ENCODE measurements at regions not wholly inside any gene's neighbourhood (a gene's known extent, or its start where the extent isn't known, plus 50 kb on each side); places are given as distances from the start of the nearest gene placed in this dataset.
"Not testable (repeated sequence)": the region's sequence is repeated elsewhere in the genome, so short reads cannot be mapped to it uniquely, and the experiment has no call there.

GRCh38 chr1:119191325-119191724 lies 50.9 kb upstream of the WARS2 start:
- WGBS, 2 experiments (ENCODE audit: insufficient coverage in 2 of 2) = 100% methylated on average over 2 of the region's 3 CpGs
- Histone ChIP-seq H3K4me3 (ENCODE audit: extremely low read depth, insufficient read depth, low read length, poor library complexity, severe bottlenecking) (no peak overlapping the region), H3K9me3 (ENCODE audit: control insufficient read depth, low read length) (no peaks in the 10 kb centered on the region), H3K27ac (ENCODE audit: low read depth, low read length, severe bottlenecking) (no peak overlapping the region), H3K36me3 (ENCODE audit: control insufficient read depth, insufficient read depth, low read length) (no peaks in the 10 kb centered on the region), H3K4me1 (ENCODE audit: control insufficient read depth, insufficient read depth, low read length, poor library complexity, severe bottlenecking) (no peaks in the 10 kb centered on the region)

DNA sequence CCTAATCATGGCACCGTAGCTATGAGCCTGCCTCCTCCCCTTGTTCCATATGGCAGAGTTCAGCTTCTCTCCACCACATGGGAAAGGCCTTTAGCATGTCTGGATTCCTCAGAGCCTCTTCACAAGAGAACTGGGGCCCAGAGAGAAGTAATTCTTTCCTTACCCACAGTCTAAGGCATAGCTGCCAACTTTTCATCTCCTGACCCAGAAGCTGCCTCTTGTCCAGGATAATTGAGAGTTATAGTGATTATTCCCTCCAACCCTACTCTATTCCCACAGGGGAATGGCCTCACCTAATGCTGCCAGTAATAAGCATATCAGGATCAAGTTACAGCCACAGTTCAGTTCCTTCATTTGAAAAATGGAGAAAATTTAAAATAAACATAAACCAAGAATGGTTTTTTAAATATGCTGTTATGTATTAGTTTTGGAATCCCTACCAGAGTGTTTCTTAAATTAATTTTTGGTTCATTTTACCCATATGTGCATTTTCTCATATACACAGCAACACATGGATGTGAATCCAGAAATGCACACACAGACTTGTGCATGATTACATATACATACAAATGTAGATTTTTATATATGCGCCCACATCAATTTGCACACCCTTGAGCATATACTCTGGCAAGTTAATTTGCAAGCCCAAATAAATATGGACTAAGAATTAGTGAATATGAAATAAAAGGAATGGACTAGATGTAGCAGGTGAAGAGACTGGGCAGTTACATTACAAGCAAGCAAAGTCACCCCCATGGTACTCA lies 63.9 kb upstream of the WARS2 start:
- H3K9me3 ChIP-seq (ENCODE audit: control insufficient read depth, low read length) = peaks cover under 1% of the 10 kb centered on the region
- no peak overlapping the region for H3K4me3 ChIP-seq (ENCODE audit: extremely low read depth, insufficient read depth, low read length, poor library complexity, severe bottlenecking)
- WGBS, 2 experiments (ENCODE audit: insufficient coverage in 2 of 2) = 89% methylated on average over 1 of the region's 2 CpGs; no CpG with 5 or more reads in 1 of the 2 experiments
- no peaks in the 10 kb centered on the region for H3K36me3 ChIP-seq (ENCODE audit: control insufficient read depth, insufficient read depth, low read length)
- H3K4me1 ChIP-seq (ENCODE audit: control insufficient read depth, insufficient read depth, low read length, poor library complexity, severe bottlenecking) = no peaks in the 10 kb centered on the region
- no peak overlapping the region for H3K27ac ChIP-seq (ENCODE audit: low read depth, low read length, severe bottlenecking)

GRCh38 chr1:119204961-119205357 lies 64.5 kb upstream of the WARS2 start:
- Histone ChIP-seq H3K27ac (ENCODE audit: low read depth, low read length, severe bottlenecking) (no peak overlapping the region), H3K4me1 (ENCODE audit: control insufficient read depth, insufficient read depth, low read length, poor library complexity, severe bottlenecking) (no peaks in the 10 kb centered on the region), H3K9me3 (ENCODE audit: control insufficient read depth, low read length) (no peaks in the 10 kb centered on the region), H3K36me3 (ENCODE audit: control insufficient read depth, insufficient read depth, low read length) (no peaks in the 10 kb centered on the region), H3K4me3 (ENCODE audit: extremely low read depth, insufficient read depth, low read length, poor library complexity, severe bottlenecking) (no peak overlapping the region)
- WGBS, 2 experiments (ENCODE audit: insufficient coverage in 2 of 2) = 75 to 83% methylated on average over 1 of the region's 1 CpG

DNA sequence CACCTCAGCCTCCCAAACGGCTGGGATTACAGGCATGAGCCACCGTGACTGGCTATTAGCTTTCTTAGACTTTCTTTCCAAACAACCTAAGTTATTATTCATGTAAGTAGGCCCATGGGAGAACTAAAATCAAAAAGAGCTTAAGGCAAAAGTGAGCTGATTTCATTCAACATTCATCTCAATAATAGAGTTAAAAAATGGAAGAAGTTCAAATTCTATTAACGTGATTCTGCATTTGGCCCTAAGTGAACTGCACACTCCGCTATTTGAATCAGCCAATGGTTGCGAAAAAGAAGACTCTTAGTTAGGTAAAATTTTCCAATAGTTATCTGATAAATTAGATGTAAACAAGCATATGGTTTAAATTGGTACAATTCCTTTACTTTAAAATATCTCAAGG lies 68.6 kb upstream of the WARS2 start:
- H3K36me3 ChIP-seq (ENCODE audit: control insufficient read depth, insufficient read depth, low read length) = no peaks in the 10 kb centered on the region
- 90% methylated on average over 2 of the region's 5 CpGs; no CpG with 5 or more reads in 1 of the 2 experiments for WGBS, 2 experiments (ENCODE audit: insufficient coverage in 2 of 2)
- no peaks in the 10 kb centered on the region for H3K9me3 ChIP-seq (ENCODE audit: control insufficient read depth, low read length)
- H3K27ac ChIP-seq (ENCODE audit: low read depth, low read length, severe bottlenecking) = no peak overlapping the region
- H3K4me3 ChIP-seq (ENCODE audit: extremely low read depth, insufficient read depth, low read length, poor library complexity, severe bottlenecking) = no peak overlapping the region
- H3K4me1 ChIP-seq (ENCODE audit: control insufficient read depth, insufficient read depth, low read length, poor library complexity, severe bottlenecking) = no peaks in the 10 kb centered on the region

DNA sequence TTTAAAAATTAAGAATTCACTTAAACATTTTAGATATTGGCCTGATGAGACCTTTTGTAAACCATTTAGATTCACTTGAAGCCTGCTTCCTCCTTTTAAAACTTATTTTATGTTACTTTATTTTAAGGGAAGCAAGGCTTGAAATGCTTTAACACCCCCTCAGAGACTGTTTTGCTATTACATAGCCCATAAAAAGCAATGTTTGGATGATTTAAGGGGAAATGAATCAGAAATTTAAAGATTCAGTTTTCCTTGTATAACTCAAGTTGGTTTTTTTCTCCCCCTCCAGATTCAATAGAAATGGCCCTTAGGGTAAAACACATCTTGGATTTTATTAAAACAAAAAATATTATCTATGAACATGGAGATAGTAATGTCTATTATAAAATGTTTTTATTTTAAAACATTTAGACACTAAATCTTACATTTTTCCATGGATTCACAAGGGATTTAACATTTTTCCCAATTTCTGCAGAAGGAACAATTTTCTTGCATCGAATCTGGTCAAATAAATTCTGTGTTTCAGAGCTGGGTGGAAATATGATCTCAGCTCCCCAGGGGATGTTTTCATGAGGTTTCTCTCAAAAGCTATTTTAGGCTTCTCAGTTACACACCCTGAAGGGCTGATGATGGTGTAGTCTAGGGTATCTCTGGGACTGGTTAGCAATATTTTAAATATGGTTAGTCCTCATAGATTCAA lies 69.3 kb upstream of the WARS2 start:
- Histone ChIP-seq H3K36me3 (ENCODE audit: control insufficient read depth, insufficient read depth, low read length) (no peaks in the 10 kb centered on the region), H3K9me3 (ENCODE audit: control insufficient read depth, low read length) (no peaks in the 10 kb centered on the region), H3K4me1 (ENCODE audit: control insufficient read depth, insufficient read depth, low read length, poor library complexity, severe bottlenecking) (no peaks in the 10 kb centered on the region), H3K27ac (ENCODE audit: low read depth, low read length, severe bottlenecking) (no peak overlapping the region), H3K4me3 (ENCODE audit: extremely low read depth, insufficient read depth, low read length, poor library complexity, severe bottlenecking) (no peak overlapping the region)
- no CpG with 5 or more reads among the region's 1 CpG for WGBS, 2 experiments (ENCODE audit: insufficient coverage in 2 of 2)

GRCh38 chr1:119210296-119210649 lies 69.8 kb upstream of the WARS2 start:
- Histone ChIP-seq H3K27ac (ENCODE audit: low read depth, low read length, severe bottlenecking) (no peak overlapping the region), H3K36me3 (ENCODE audit: control insufficient read depth, insufficient read depth, low read length) (no peaks in the 10 kb centered on the region), H3K9me3 (ENCODE audit: control insufficient read depth, low read length) (no peaks in the 10 kb centered on the region), H3K4me3 (ENCODE audit: extremely low read depth, insufficient read depth, low read length, poor library complexity, severe bottlenecking) (no peak overlapping the region), H3K4me1 (ENCODE audit: control insufficient read depth, insufficient read depth, low read length, poor library complexity, severe bottlenecking) (no peaks in the 10 kb centered on the region)
- no CpG with 5 or more reads among the region's 1 CpG for WGBS, 2 experiments (ENCODE audit: insufficient coverage in 2 of 2)

- H3K27ac ChIP-seq (ENCODE audit: low read depth, low read length, severe bottlenecking); H3K4me1 ChIP-seq (ENCODE audit: control insufficient read depth, insufficient read depth, low read length, poor library complexity, severe bottlenecking); H3K4me3 ChIP-seq (ENCODE audit: extremely low read depth, insufficient read depth, low read length, poor library complexity, severe bottlenecking); H3K36me3 ChIP-seq (ENCODE audit: control insufficient read depth, insufficient read depth, low read length); H3K9me3 ChIP-seq (ENCODE audit: control insufficient read depth, low read length): not testable (repeated sequence)
- 100% methylated on average over 1 of the region's 1 CpG for WGBS, 2 experiments (ENCODE audit: insufficient coverage in 2 of 2)
Measured at GRCh38 chr1:119213213-119213612, 72.8 kb upstream of the WARS2 start.

GRCh38 chr1:119214961-119215360 lies 74.5 kb upstream of the WARS2 start:
- H3K9me3 ChIP-seq (ENCODE audit: control insufficient read depth, low read length); H3K36me3 ChIP-seq (ENCODE audit: control insufficient read depth, insufficient read depth, low read length); H3K4me3 ChIP-seq (ENCODE audit: extremely low read depth, insufficient read depth, low read length, poor library complexity, severe bottlenecking); H3K4me1 ChIP-seq (ENCODE audit: control insufficient read depth, insufficient read depth, low read length, poor library complexity, severe bottlenecking); H3K27ac ChIP-seq (ENCODE audit: low read depth, low read length, severe bottlenecking): not testable (repeated sequence)
- WGBS, 2 experiments (ENCODE audit: insufficient coverage in 2 of 2) = 87 to 91% methylated on average over 6 of the region's 6 CpGs

- Histone ChIP-seq H3K9me3 (ENCODE audit: control insufficient read depth, low read length) (no peaks in the 10 kb centered on the region), H3K4me3 (ENCODE audit: extremely low read depth, insufficient read depth, low read length, poor library complexity, severe bottlenecking) (no peak overlapping the region), H3K27ac (ENCODE audit: low read depth, low read length, severe bottlenecking) (no peak overlapping the region), H3K4me1 (ENCODE audit: control insufficient read depth, insufficient read depth, low read length, poor library complexity, severe bottlenecking) (no peaks in the 10 kb centered on the region), H3K36me3 (ENCODE audit: control insufficient read depth, insufficient read depth, low read length) (no peaks in the 10 kb centered on the region)
Measured at GRCh38 chr1:119217309-119217828, 76.9 kb upstream of the WARS2 start.

DNA sequence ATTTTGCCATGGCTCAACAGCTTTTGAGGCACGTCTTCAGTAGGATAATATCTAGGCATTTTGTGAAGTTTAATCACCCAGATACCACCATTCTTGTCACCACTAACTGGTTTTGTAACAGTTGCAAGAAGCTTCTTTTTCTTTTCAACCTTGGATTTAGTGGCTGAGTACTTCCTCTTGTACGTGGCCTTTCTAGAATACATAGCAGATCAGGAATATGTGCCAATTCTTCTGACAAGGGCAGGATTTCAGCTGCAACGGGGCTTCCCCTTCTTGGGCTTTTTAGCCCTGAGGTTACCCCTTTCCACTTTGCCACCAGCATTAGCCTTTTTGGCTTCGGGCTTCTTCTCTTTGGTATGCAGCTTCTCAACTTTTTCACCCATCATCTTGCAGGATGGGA lies 79.3 kb upstream of the WARS2 start:
- WGBS, 2 experiments (ENCODE audit: insufficient coverage in 2 of 2) = 65 to 84% methylated on average over 3 to 4 of the region's 4 CpGs
- Histone ChIP-seq H3K4me3 (ENCODE audit: extremely low read depth, insufficient read depth, low read length, poor library complexity, severe bottlenecking) (no peak overlapping the region), H3K4me1 (ENCODE audit: control insufficient read depth, insufficient read depth, low read length, poor library complexity, severe bottlenecking) (no peaks in the 10 kb centered on the region), H3K36me3 (ENCODE audit: control insufficient read depth, insufficient read depth, low read length) (no peaks in the 10 kb centered on the region), H3K27ac (ENCODE audit: low read depth, low read length, severe bottlenecking) (no peak overlapping the region), H3K9me3 (ENCODE audit: control insufficient read depth, low read length) (no peaks in the 10 kb centered on the region)

GRCh38 chr1:119220991-119221390 lies 80.5 kb upstream of the WARS2 start:
- no peaks in the 10 kb centered on the region for H3K4me1 ChIP-seq (ENCODE audit: control insufficient read depth, insufficient read depth, low read length, poor library complexity, severe bottlenecking)
- H3K9me3 ChIP-seq (ENCODE audit: control insufficient read depth, low read length) = no peaks in the 10 kb centered on the region
- H3K4me3 ChIP-seq (ENCODE audit: extremely low read depth, insufficient read depth, low read length, poor library complexity, severe bottlenecking) = no peak overlapping the region
- no peak overlapping the region for H3K27ac ChIP-seq (ENCODE audit: low read depth, low read length, severe bottlenecking)
- H3K36me3 ChIP-seq (ENCODE audit: control insufficient read depth, insufficient read depth, low read length) = no peaks in the 10 kb centered on the region
